ENCODE measurements at regions not wholly inside any gene's neighbourhood (a gene's known extent, or its start where the extent isn't known, plus 50 kb on each side); places are given as distances from the start of the nearest gene placed in this dataset.

GRCh38 chr21:15324542-15324941 is 259.7 kb upstream of the NRIP1 start:
- TF ChIP-seq RBM39 (IDR thresholded peaks at IDR 0.05; ENCODE audit: low read depth, low read length, poor library complexity, severe bottlenecking) (no peak), EZH2 (conservative IDR thresholded peaks at IDR 0.05; ENCODE audit: low read depth, low read length) (no peak), ZNF567 (CRISPR knock-in tag; IDR thresholded peaks at IDR 0.05; ENCODE audit: borderline replicate concordance) (no peak)
